Esophagus (tissue), 2 donors: ENCODE measurements at regions not wholly inside any gene's neighbourhood (a gene's known extent, or its start where the extent isn't known, plus 50 kb on each side); places are given as distances from the start of the nearest gene placed in this dataset.

ENCODE experiments used
- H3K27ac ChIP-seq, 2 donors: one replicate each; pipeline ENCODE4 v1.5.1; 2013; ENCODE audit warnings: low read depth in 2 of 2, mild to moderate bottlenecking in 2 of 2, inconsistent platforms in 1 of 2, low read length in 1 of 2, moderate library complexity in 1 of 2
- H3K27me3 ChIP-seq, 2 donors: one replicate each; pipeline ENCODE4 v1.6.1; 2013; ENCODE audit warnings: low read length in 2 of 2, control low read depth in 1 of 2, mild to moderate bottlenecking in 1 of 2; ENCODE audit not compliant: insufficient read depth in 2 of 2, control insufficient read depth in 1 of 2
- H3K36me3 ChIP-seq, 2 donors: one replicate each; pipeline ENCODE4 v1.6.1; 2013; ENCODE audit warnings: low read length in 1 of 2; ENCODE audit not compliant: control insufficient read depth in 2 of 2, insufficient read depth in 2 of 2
- H3K4me1 ChIP-seq, 2 donors: one replicate each; pipeline ENCODE4 v1.6.1; 2013; ENCODE audit warnings: low read length in 1 of 2; ENCODE audit not compliant: control insufficient read depth in 2 of 2, insufficient read depth in 2 of 2
- H3K4me3 ChIP-seq, 2 donors: one replicate each; pipeline ENCODE4 v1.5.1; 2013; ENCODE audit warnings: low read length in 2 of 2, mild to moderate bottlenecking in 2 of 2, low read depth in 1 of 2, moderate library complexity in 1 of 2
- H3K9me3 ChIP-seq, 2 donors: one replicate each; pipeline ENCODE4 v1.6.1; 2013; ENCODE audit warnings: mild to moderate bottlenecking in 2 of 2, low read depth in 1 of 2, low read length in 1 of 2, moderate library complexity in 1 of 2; ENCODE audit not compliant: control insufficient read depth in 2 of 2, insufficient read depth in 1 of 2
- WGBS, 2 donors: extraction: QIAGEN DNeasy Blood & Tissue Kit; methylation state at CpG; one replicate each; pipeline ENCODE4 v1.1.7; 2013; 5-methylcytosine and 5-hydroxymethylcytosine counted together
- donor health status: healthy with polysubstance abuse.
- donor health status: Bipolar disorder and iron deficiency.

GRCh38 chr2:138441916-138442315 lies 59.7 kb upstream of the SPOPL start:
- no peaks in the 10 kb centered on the region for H3K27me3 ChIP-seq
- no peak overlapping the region for H3K4me3 ChIP-seq
- no peak overlapping the region for H3K27ac ChIP-seq
- 89 to 93% methylated on average over 3 of the region's 3 CpGs for WGBS, 2 donors
- H3K9me3 ChIP-seq = no peaks in the 10 kb centered on the region
- no peaks in the 10 kb centered on the region for H3K36me3 ChIP-seq
- H3K4me1 ChIP-seq = no peaks in the 10 kb centered on the region

DNA sequence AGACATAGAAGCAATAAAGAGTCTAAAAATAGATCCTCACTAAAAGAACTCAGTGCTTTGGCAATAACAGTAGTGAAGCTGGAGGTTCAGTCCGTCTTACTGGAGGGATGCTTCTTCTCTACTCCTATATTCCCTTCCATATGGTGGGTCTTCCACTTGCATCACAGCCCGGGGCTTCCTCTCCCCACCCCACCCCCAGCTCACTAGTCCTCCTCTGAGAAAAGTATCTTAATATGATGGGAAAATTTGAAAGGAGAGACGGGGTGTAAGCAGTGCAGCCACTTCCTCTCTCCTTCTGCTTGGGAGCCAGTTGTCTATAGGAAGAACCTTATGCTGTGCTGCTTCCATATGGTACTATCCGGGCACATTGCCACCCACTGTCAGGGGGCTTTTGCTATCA lies 57.2 kb upstream of the SPOPL start:
- Histone ChIP-seq H3K36me3 (no peaks in the 10 kb centered on the region), H3K9me3 (no peaks in the 10 kb centered on the region), H3K4me1 (no peaks in the 10 kb centered on the region), H3K27ac (no peak overlapping the region), H3K4me3 (no peak overlapping the region), H3K27me3 (no peaks in the 10 kb centered on the region)
- WGBS, 2 donors = 77 to 82% methylated on average over 4 of the region's 4 CpGs

GRCh38 chr2:138445227-138445626 lies 56.3 kb upstream of the SPOPL start:
- Histone ChIP-seq H3K27me3 (no peaks in the 10 kb centered on the region), H3K36me3 (no peaks in the 10 kb centered on the region), H3K9me3 (no peaks in the 10 kb centered on the region), H3K4me3 (no peak overlapping the region), H3K4me1 (no peaks in the 10 kb centered on the region), H3K27ac (no peak overlapping the region)
- WGBS, 2 donors = 75 to 93% methylated on average over 1 of the region's 1 CpG

GRCh38 chr2:138446043-138446442 lies 55.5 kb upstream of the SPOPL start:
- no peaks in the 10 kb centered on the region for H3K36me3 ChIP-seq
- WGBS, 2 donors = 75 to 82% methylated on average over 5 of the region's 5 CpGs
- no peak overlapping the region for H3K4me3 ChIP-seq
- no peaks in the 10 kb centered on the region for H3K27me3 ChIP-seq
- no peak overlapping the region for H3K27ac ChIP-seq
- no peaks in the 10 kb centered on the region for H3K9me3 ChIP-seq
- H3K4me1 ChIP-seq = no peaks in the 10 kb centered on the region

DNA sequence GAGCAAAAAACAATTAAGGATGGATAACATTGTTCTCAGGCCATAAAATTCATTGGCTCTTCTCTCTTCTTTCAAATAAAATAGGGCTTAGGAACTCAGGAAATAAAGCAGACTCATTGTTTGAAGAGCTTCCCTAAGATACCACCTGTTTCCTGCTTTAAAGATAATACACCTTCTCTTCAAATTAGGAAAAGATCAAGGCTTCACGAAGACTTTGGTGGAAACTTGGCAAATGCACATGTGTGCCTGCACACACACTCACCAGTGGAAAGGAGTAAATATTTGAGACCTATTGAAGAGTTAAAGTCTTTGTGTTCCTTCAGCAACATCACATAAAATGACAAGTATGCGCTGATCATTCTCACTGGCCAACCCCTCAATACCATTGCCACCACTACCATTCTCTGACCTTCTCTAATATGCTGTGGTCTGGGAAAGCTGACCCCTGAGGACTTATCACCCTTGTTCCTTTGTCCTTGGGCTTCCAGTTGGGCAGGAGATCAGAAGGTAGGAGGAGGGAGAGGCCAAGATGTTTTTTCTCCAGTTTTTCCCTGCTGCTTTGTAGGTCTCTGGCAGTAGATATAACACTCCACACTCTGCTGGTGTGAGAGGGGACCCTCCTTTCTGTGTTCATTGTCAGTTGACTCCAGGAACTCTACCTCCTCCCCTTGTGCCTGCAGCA lies 53.5 kb upstream of the SPOPL start:
- Histone ChIP-seq H3K27ac (no peak overlapping the region), H3K36me3 (no peaks in the 10 kb centered on the region), H3K9me3 (no peaks in the 10 kb centered on the region), H3K4me1 (no peaks in the 10 kb centered on the region), H3K27me3 (no peaks in the 10 kb centered on the region), H3K4me3 (no peak overlapping the region)
- 52 to 55% methylated on average over 2 of the region's 2 CpGs for WGBS, 2 donors
